ENCODE measurements at regions not wholly inside any gene's neighbourhood (a gene's known extent, or its start where the extent isn't known, plus 50 kb on each side); places are given as distances from the start of the nearest gene placed in this dataset.
"Not testable (repeated sequence)": the region's sequence is repeated elsewhere in the genome, so short reads cannot be mapped to it uniquely, and the experiment has no call there.

GRCh38 chr21:9572782-9573181 is 948.6 kb upstream of the TPTE start:
- ATAC-seq; DNase-seq; intact Hi-C loops (cut with DNase I): not testable (repeated sequence)

- DNase-seq; intact Hi-C loops (cut with DNase I); ATAC-seq: not testable (repeated sequence)
These were observed 947.9 kb upstream of the TPTE start for GRCh38 chr21:9573528-9573927.

GRCh38 chr21:9579275-9579674 is 942.1 kb upstream of the TPTE start:
- intact Hi-C loops (cut with DNase I); DNase-seq; ATAC-seq: not testable (repeated sequence)

GRCh38 chr21:9587941-9588340 is 933.4 kb upstream of the TPTE start:
- DNase-seq; ATAC-seq; intact Hi-C loops (cut with DNase I): not testable (repeated sequence)

GRCh38 chr21:9592591-9592990 is 928.8 kb upstream of the TPTE start:
- ATAC-seq; intact Hi-C loops (cut with DNase I); DNase-seq: not testable (repeated sequence)

- DNase-seq; intact Hi-C loops (cut with DNase I); ATAC-seq: not testable (repeated sequence)
These were observed 927.7 kb upstream of the TPTE start for GRCh38 chr21:9593646-9594045.

GRCh38 chr21:9614011-9614410 is 907.4 kb upstream of the TPTE start:
- intact Hi-C loops (cut with DNase I); ATAC-seq; DNase-seq: not testable (repeated sequence)

- intact Hi-C loops (cut with DNase I); DNase-seq: not testable (repeated sequence)
- peak; percentile 12 to 81 for ATAC-seq
These were observed 900.1 kb upstream of the TPTE start for GRCh38 chr21:9621121-9621793.

- ATAC-seq; DNase-seq; intact Hi-C loops (cut with DNase I): not testable (repeated sequence)
These were observed 893.3 kb upstream of the TPTE start for GRCh38 chr21:9628051-9628450.

- ATAC-seq; intact Hi-C loops (cut with DNase I); DNase-seq: not testable (repeated sequence)
These were observed 874.0 kb upstream of the TPTE start for GRCh38 chr21:9647409-9647808.

- ATAC-seq; DNase-seq; intact Hi-C loops (cut with DNase I): not testable (repeated sequence)
These were observed 873.1 kb upstream of the TPTE start for GRCh38 chr21:9648331-9648730.

- intact Hi-C loops (cut with DNase I); DNase-seq; ATAC-seq: not testable (repeated sequence)
These were observed 872.2 kb upstream of the TPTE start for GRCh38 chr21:9648947-9649720.

- ATAC-seq; DNase-seq; intact Hi-C loops (cut with DNase I): not testable (repeated sequence)
These were observed 868.6 kb upstream of the TPTE start for GRCh38 chr21:9652819-9653218.

- ATAC-seq; intact Hi-C loops (cut with DNase I); DNase-seq: not testable (repeated sequence)
These were observed 866.2 kb upstream of the TPTE start for GRCh38 chr21:9655221-9655620.

- DNase-seq; intact Hi-C loops (cut with DNase I): not testable (repeated sequence)
- ATAC-seq = peak in 1 of 2 donors; percentile 29
These were observed 864.9 kb upstream of the TPTE start for GRCh38 chr21:9656455-9656854.

GRCh38 chr21:9657779-9658178 is 863.6 kb upstream of the TPTE start:
- ATAC-seq; DNase-seq; intact Hi-C loops (cut with DNase I): not testable (repeated sequence)

GRCh38 chr21:9659877-9660276 is 861.5 kb upstream of the TPTE start:
- DNase-seq; ATAC-seq; intact Hi-C loops (cut with DNase I): not testable (repeated sequence)

- ATAC-seq; DNase-seq; intact Hi-C loops (cut with DNase I): not testable (repeated sequence)
These were observed 857.3 kb upstream of the TPTE start for GRCh38 chr21:9663914-9664729.

GRCh38 chr21:9675811-9676210 is 845.6 kb upstream of the TPTE start:
- intact Hi-C loops (cut with DNase I); ATAC-seq; DNase-seq: not testable (repeated sequence)

Data from left cardiac atrium (tissue), 4 donors.